GM13976 (cell line): ENCODE measurements at regions not wholly inside any gene's neighbourhood (a gene's known extent, or its start where the extent isn't known, plus 50 kb on each side); places are given as distances from the start of the nearest gene placed in this dataset.

Experiments used
- DNase-seq: peaks from one replicate; pipeline ENCODE4 v3.0.0; 2012; ENCODE audit warnings: low spot score
- in situ Hi-C: fragments of 300-500 bp; cut with MboI; formaldehyde crosslinking; loops from one replicate; pipeline ENCODE4 v1.12.0; 2022; ENCODE audit warnings: low sequenced_read_pairs, mixed read lengths, inconsistent platforms; ENCODE audit not compliant: unreplicated experiment
- TF ChIP-seq, protein P1 (sequence below): IDR thresholded peaks from 2 replicates; pipeline ENCODE4 v1.5.1; 2012; ENCODE audit warnings: borderline replicate concordance, mild to moderate bottlenecking; ENCODE audit not compliant: insufficient read depth; ENCODE audit errors: extremely low read depth, missing control alignments, control extremely low read depth

DNA sequence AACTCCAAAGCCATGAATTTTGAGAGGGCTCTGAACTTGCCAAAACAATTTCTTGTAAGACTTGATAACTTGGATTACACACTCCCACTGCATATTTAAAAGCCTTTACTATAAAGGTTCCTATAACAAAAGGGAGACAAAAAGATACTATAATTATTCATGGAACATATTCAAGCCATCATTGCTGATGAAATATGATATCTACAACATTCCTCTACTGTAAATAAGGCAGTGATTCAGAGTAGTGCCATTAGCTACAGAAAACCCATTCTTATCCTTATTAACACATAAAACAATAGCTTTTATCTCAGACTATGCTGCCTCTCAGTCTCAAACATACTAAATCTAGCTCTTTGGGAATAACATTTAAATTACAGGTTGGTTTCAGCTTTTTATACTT lies 675.5 kb upstream of the CXADR start:
- DNase-seq, result no peak
- in situ Hi-C loops, result no loop called here
- TF ChIP-seq, protein P1, sequence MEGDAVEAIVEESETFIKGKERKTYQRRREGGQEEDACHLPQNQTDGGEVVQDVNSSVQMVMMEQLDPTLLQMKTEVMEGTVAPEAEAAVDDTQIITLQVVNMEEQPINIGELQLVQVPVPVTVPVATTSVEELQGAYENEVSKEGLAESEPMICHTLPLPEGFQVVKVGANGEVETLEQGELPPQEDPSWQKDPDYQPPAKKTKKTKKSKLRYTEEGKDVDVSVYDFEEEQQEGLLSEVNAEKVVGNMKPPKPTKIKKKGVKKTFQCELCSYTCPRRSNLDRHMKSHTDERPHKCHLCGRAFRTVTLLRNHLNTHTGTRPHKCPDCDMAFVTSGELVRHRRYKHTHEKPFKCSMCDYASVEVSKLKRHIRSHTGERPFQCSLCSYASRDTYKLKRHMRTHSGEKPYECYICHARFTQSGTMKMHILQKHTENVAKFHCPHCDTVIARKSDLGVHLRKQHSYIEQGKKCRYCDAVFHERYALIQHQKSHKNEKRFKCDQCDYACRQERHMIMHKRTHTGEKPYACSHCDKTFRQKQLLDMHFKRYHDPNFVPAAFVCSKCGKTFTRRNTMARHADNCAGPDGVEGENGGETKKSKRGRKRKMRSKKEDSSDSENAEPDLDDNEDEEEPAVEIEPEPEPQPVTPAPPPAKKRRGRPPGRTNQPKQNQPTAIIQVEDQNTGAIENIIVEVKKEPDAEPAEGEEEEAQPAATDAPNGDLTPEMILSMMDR, result no peak

DNA sequence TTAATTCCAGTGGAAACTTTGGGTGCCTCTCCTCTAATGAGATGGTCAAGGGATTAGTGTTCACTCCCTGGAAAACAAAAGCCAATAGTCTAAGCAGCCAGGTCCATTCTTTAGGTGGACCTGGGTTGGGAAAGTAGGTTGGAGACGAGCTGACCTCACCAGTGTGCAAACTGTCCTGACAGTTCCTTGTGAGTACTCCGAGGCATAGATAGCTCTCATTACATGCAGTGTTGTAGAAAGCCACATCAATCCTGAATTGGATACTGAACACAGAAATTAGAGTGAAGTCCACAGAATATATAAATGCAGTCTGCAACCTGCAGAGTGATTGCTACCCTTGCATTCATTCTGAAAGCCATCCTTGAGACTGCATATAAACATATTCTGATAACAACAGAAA lies 675.1 kb upstream of the CXADR start:
- no peak for DNase-seq
- TF ChIP-seq, protein P1, result no peak
- in situ Hi-C loops, result no loop called here

DNA sequence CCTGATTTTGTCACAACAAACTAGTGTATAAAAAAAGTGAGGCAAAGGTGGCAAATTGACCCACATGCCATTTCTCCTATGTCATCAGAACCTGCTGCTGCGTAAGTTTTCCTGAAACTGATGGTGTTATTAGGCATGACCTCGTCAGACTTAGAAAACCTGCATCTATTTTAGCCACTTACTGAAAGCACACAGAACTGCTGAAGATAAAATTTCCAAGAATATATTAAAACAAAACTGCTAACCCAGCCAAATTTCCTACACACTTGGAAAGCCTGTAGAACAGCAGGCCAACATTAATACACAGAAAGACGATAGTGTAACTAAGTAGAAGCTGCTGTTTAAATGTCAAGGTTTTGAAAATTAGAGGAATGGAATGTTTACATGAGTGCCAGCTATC lies 674.5 kb upstream of the CXADR start:
- DNase-seq, result no peak
- TF ChIP-seq, protein P1, result no peak
- in situ Hi-C loops, result no loop called here

DNA sequence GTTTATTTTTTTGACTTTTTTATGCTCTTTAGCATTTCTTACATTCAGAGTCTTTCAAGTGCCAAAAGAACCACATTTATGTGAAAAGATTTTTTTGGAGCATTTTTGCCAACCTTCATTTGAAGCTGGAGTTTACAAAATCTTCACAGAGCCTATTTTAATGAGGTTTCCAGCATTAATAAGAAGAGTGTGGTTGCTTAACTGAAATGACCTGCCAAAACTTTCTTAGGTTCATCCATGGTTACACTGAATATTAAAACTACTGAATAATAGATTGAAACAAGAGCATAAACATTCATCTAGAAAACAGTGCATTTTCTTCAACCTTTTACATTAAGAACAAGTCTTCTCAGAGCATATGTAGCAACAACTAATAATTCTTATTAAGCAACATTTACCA lies 672.3 kb upstream of the CXADR start:
- TF ChIP-seq, protein P1, result no peak
- in situ Hi-C loops, result no loop called here
- no peak for DNase-seq

DNA sequence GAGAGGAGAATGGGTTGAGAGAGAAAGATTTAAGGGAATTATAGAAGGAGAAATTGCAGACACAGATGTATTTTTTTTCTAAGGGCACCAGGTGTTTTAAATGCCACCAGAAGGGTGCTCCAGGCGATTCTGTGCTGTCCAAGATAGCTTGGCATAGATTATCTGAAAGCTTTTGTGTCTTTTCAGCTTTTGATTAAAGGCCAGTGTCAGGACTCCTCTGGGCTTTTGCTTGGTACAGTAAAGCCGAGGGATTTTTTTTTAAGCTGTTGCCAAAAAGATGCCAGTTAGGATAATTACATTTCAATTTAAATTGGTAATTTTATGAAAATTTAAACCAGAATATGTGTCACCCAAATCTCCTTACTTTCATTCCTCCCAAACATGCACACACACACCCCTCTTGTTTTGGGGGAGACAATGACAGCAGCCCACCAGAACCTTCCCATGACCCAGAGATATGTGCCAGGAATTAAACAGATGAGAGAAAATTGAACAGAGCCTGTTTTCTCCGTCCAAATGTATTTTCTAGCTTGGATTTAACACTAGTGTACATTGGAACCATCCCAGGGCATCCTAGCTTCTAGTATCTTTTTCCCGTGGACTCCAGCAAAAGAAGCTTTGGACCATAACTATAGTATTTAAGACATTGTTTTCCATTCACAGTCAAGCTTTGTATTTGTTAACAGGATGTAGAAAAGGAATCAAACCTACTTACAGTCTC lies 670.7 kb upstream of the CXADR start:
- DNase-seq, result no peak
- TF ChIP-seq, protein P1, result no peak
- in situ Hi-C loops, result no loop called here

DNA sequence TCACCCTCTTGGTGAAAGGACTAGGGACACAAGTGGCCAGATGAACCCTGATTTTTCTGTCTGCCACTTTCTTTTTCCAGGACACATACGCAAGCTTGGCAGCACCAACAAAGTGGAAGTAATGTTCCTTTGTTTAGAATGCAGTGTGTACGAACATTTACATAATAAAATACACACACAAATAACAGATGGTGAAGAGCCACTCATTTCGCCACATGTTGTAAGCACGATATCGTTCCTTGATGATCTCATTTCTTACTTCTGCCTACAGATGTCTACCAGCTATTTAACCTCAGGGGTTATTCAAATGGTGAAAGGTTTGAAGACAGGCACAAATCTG lies 670.2 kb upstream of the CXADR start:
- in situ Hi-C loops, result no loop called here
- no peak for DNase-seq
- TF ChIP-seq, protein P1, result no peak
